ENCODE measurements at regions not wholly inside any gene's neighbourhood (a gene's known extent, or its start where the extent isn't known, plus 50 kb on each side); places are given as distances from the start of the nearest gene placed in this dataset.

- Histone ChIP-seq H2AFZ (ENCODE audit: low read depth, low read length) (peak overlapping the region; percentile 39), H3K4me3 (ENCODE audit: insufficient read depth, low read depth, low read length) (peak overlapping the region; percentile 26), H3K27ac (ENCODE audit: low read depth, low read length) (peak overlapping the region; percentile 20), H3K36me3 (ENCODE audit: insufficient read depth, low read length) (no peaks in the 10 kb centered on the region), H4K20me1 (ENCODE audit: insufficient read depth, low read length) (no peaks in the 10 kb centered on the region), H3K4me2 (ENCODE audit: low read length) (peak overlapping the region; percentile 64), H3K27me3 (ENCODE audit: insufficient read depth, low read length) (no peaks in the 10 kb centered on the region), H3K4me1 (ENCODE audit: insufficient read depth, low read length) (peaks cover 9% of the 10 kb centered on the region), H3K79me2 (ENCODE audit: insufficient read depth, low read length) (no peaks in the 10 kb centered on the region), H3K9me3 (ENCODE audit: insufficient read depth, low read depth, low read length) (no peaks in the 10 kb centered on the region), H3K9ac (ENCODE audit: low read length) (peak overlapping the region; percentile 28)
- Mint-ChIP-seq H3K27ac (ENCODE audit: unreplicated experiment) (no peak overlapping the region), H3K4me1 (ENCODE audit: low read depth, unreplicated experiment) (no peaks in the 10 kb centered on the region), H3K9me3 (ENCODE audit: unreplicated experiment) (no peaks in the 10 kb centered on the region), H3K4me3 (ENCODE audit: unreplicated experiment) (no peak overlapping the region), H3K27me3 (ENCODE audit: low read depth, unreplicated experiment) (no peaks in the 10 kb centered on the region), H3K36me3 (ENCODE audit: low read depth, unreplicated experiment) (no peaks in the 10 kb centered on the region)
- no peak for TF ChIP-seq CTCF (IDR thresholded peaks at IDR 0.05; ENCODE audit: insufficient read depth, low read depth, low read length)
- no peak for FAIRE-seq
- DNase-seq (ENCODE audit: low read depth): peak; percentile 29
Measured at GRCh38 chr5:88108490-88109279, 160.0 kb downstream of the TMEM161B start.

GRCh38 chr5:88094906-88095496 is 173.6 kb downstream of the TMEM161B start:
- H3K4me3 ChIP-seq (ENCODE audit: insufficient read depth, low read depth, low read length): no peak overlapping the region
- H3K9ac ChIP-seq (ENCODE audit: low read length): no peak overlapping the region
- no peak overlapping the region for H3K4me2 ChIP-seq (ENCODE audit: low read length)
- Mint-ChIP-seq H3K4me3 (ENCODE audit: unreplicated experiment) (no peak overlapping the region), H3K9me3 (ENCODE audit: unreplicated experiment) (no peaks in the 10 kb centered on the region), H3K27ac (ENCODE audit: unreplicated experiment) (no peak overlapping the region), H3K36me3 (ENCODE audit: low read depth, unreplicated experiment) (no peaks in the 10 kb centered on the region), H3K4me1 (ENCODE audit: low read depth, unreplicated experiment) (no peaks in the 10 kb centered on the region), H3K27me3 (ENCODE audit: low read depth, unreplicated experiment) (peaks cover 2% of the 10 kb centered on the region)
- H3K36me3 ChIP-seq (ENCODE audit: insufficient read depth, low read length): no peaks in the 10 kb centered on the region
- no peak for FAIRE-seq
- no peak overlapping the region for H2AFZ ChIP-seq (ENCODE audit: low read depth, low read length)
- DNase-seq (ENCODE audit: low read depth): no peak
- H3K79me2 ChIP-seq (ENCODE audit: insufficient read depth, low read length): no peaks in the 10 kb centered on the region
- H3K27ac ChIP-seq (ENCODE audit: low read depth, low read length): no peak overlapping the region
- no peaks in the 10 kb centered on the region for H3K4me1 ChIP-seq (ENCODE audit: insufficient read depth, low read length)
- no peaks in the 10 kb centered on the region for H4K20me1 ChIP-seq (ENCODE audit: insufficient read depth, low read length)
- no peaks in the 10 kb centered on the region for H3K9me3 ChIP-seq (ENCODE audit: insufficient read depth, low read depth, low read length)
- TF ChIP-seq CTCF (IDR thresholded peaks at IDR 0.05; ENCODE audit: insufficient read depth, low read depth, low read length): no peak
- TF ChIP-seq EZH2 (IDR thresholded peaks at IDR 0.05; ENCODE audit: insufficient read depth, low read length): no peak
- H3K27me3 ChIP-seq (ENCODE audit: insufficient read depth, low read length): no peaks in the 10 kb centered on the region

GRCh38 chr5:88094403-88094802 is 174.2 kb downstream of the TMEM161B start:
- FAIRE-seq (no peak), DNase-seq (ENCODE audit: low read depth) (no peak)
- no peaks in the 10 kb centered on the region for H3K27me3 ChIP-seq (ENCODE audit: insufficient read depth, low read length)
- H4K20me1 ChIP-seq (ENCODE audit: insufficient read depth, low read length): no peaks in the 10 kb centered on the region
- no peak overlapping the region for H2AFZ ChIP-seq (ENCODE audit: low read depth, low read length)
- TF ChIP-seq CTCF (IDR thresholded peaks at IDR 0.05; ENCODE audit: insufficient read depth, low read depth, low read length) (no peak), EZH2 (IDR thresholded peaks at IDR 0.05; ENCODE audit: insufficient read depth, low read length) (no peak)
- H3K4me1 ChIP-seq (ENCODE audit: insufficient read depth, low read length): no peaks in the 10 kb centered on the region
- H3K4me3 ChIP-seq (ENCODE audit: insufficient read depth, low read depth, low read length): no peak overlapping the region
- H3K4me3 Mint-ChIP-seq (ENCODE audit: unreplicated experiment): no peak overlapping the region
- no peaks in the 10 kb centered on the region for H3K36me3 Mint-ChIP-seq (ENCODE audit: low read depth, unreplicated experiment)
- no peak overlapping the region for H3K4me2 ChIP-seq (ENCODE audit: low read length)
- no peak overlapping the region for H3K27ac Mint-ChIP-seq (ENCODE audit: unreplicated experiment)
- H3K9me3 ChIP-seq (ENCODE audit: insufficient read depth, low read depth, low read length): no peaks in the 10 kb centered on the region
- peaks cover 4% of the 10 kb centered on the region for H3K4me1 Mint-ChIP-seq (ENCODE audit: low read depth, unreplicated experiment)
- H3K79me2 ChIP-seq (ENCODE audit: insufficient read depth, low read length): no peaks in the 10 kb centered on the region
- no peak overlapping the region for H3K27ac ChIP-seq (ENCODE audit: low read depth, low read length)
- no peaks in the 10 kb centered on the region for H3K36me3 ChIP-seq (ENCODE audit: insufficient read depth, low read length)
- no peaks in the 10 kb centered on the region for H3K9me3 Mint-ChIP-seq (ENCODE audit: unreplicated experiment)
- no peak overlapping the region for H3K9ac ChIP-seq (ENCODE audit: low read length)
- peaks cover 2% of the 10 kb centered on the region for H3K27me3 Mint-ChIP-seq (ENCODE audit: low read depth, unreplicated experiment)
